HG03280 (cell line): ENCODE measurements at regions not wholly inside any gene's neighbourhood (a gene's known extent, or its start where the extent isn't known, plus 50 kb on each side); places are given as distances from the start of the nearest gene placed in this dataset.

Experiments used
- ATAC-seq: cut with Tn5 transposase; IDR thresholded peaks from one replicate; pipeline ENCODE4 v1.9.1; 2021; ENCODE audit warnings: mild to moderate bottlenecking, moderate library complexity; ENCODE audit not compliant: unreplicated experiment

GRCh38 chr6:56349194-56349593, 101.8 kb upstream of the COL21A1 start:
- no peak for ATAC-seq

- ATAC-seq, result no peak
Observed at GRCh38 chr6:56348578-56348977, 101.2 kb upstream of the COL21A1 start.

- no peak for ATAC-seq
Observed at GRCh38 chr6:56347526-56347925, 100.1 kb upstream of the COL21A1 start.

GRCh38 chr6:56346958-56347357, 99.6 kb upstream of the COL21A1 start:
- ATAC-seq, result no peak

- ATAC-seq, result no peak
Observed at GRCh38 chr6:56345376-56345995, 98.1 kb upstream of the COL21A1 start.

GRCh38 chr6:56343295-56343694, 95.9 kb upstream of the COL21A1 start:
- ATAC-seq, result no peak

GRCh38 chr6:56339524-56339923, 92.1 kb upstream of the COL21A1 start:
- no peak for ATAC-seq

- ATAC-seq, result no peak
Observed at GRCh38 chr6:56335726-56336125, 88.3 kb upstream of the COL21A1 start.

GRCh38 chr6:56334937-56335336, 87.6 kb upstream of the COL21A1 start:
- no peak for ATAC-seq

- ATAC-seq, result no peak
Observed at GRCh38 chr6:56329271-56330050, 82.1 kb upstream of the COL21A1 start.

GRCh38 chr6:56328728-56329090, 81.3 kb upstream of the COL21A1 start:
- no peak for ATAC-seq

- ATAC-seq, result no peak
Observed at GRCh38 chr6:56327946-56328727, 80.8 kb upstream of the COL21A1 start.

- no peak for ATAC-seq
Observed at GRCh38 chr6:56324396-56324795, 77.0 kb upstream of the COL21A1 start.

GRCh38 chr6:56318851-56319250, 71.5 kb upstream of the COL21A1 start:
- no peak for ATAC-seq

GRCh38 chr6:56314683-56315523, 67.5 kb upstream of the COL21A1 start:
- ATAC-seq, result no peak

- no peak for ATAC-seq
Observed at GRCh38 chr6:56311533-56312448, 64.4 kb upstream of the COL21A1 start.

GRCh38 chr6:56311061-56311460, 63.7 kb upstream of the COL21A1 start:
- ATAC-seq, result no peak

GRCh38 chr6:56310241-56310640, 62.9 kb upstream of the COL21A1 start:
- no peak for ATAC-seq

GRCh38 chr6:56299916-56300315, 52.5 kb upstream of the COL21A1 start:
- no peak for ATAC-seq
